ENCODE measurements at regions not wholly inside any gene's neighbourhood (a gene's known extent, or its start where the extent isn't known, plus 50 kb on each side); places are given as distances from the start of the nearest gene placed in this dataset.

DNA sequence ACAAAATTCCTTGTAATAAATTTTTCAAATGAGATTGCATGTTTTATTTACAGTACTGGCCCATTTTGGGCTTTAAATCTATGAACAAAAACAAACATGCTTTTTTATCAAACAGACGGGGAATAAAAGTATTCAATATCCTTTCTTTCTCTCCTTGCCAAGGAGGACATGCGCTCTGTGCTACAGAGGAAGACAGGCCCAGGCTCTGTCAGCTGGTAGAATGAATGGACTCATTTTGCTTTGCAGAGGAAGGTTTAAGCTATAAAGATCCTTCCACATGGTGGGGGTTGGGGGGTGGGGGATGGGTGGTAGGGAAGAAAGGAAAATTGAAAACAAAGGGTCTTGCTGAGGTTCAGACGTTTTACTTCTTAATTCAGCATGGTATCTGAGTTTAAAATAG is 575.6 kb downstream of the INSC start:
- Mint-ChIP-seq H3K27me3 (ENCODE audit: low read depth in 2 of 2) (no peaks in the 10 kb centered on the region), H3K4me1 (no peaks in the 10 kb centered on the region)

DNA sequence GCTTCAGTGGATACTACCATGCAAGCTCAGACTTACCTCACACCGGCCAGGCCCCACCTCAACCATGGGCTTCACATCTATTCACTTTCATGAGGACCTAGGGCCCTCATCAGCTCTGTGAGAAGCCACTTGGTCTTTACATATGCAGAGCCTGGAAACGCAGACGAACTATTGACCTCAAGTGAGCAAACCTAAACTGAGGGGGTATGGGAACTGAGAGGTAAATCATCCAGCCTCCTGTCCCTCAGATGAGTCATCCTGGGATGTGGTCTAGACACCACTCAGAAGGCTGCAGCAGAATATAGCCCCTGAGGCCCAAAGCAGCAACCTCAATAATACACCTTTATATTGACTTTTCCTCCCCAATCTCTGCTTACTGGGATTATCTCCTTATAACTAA is 578.0 kb downstream of the INSC start:
- Mint-ChIP-seq H3K9me3 (peaks cover 0 to 2% of the 10 kb centered on the region in 2 donors), H3K27ac (no peak overlapping the region), H3K36me3 (no peaks in the 10 kb centered on the region), H3K4me1 (no peaks in the 10 kb centered on the region), H3K4me3 (no peak overlapping the region), H3K27me3 (ENCODE audit: low read depth in 2 of 2) (no peaks in the 10 kb centered on the region)
- no peak overlapping the region for H3K4me3 ChIP-seq (ENCODE audit: low read length)
- H3K4me1 ChIP-seq (ENCODE audit: control insufficient read depth, insufficient read depth, low read length), result no peaks in the 10 kb centered on the region
- H3K9me3 ChIP-seq (ENCODE audit: control insufficient read depth, insufficient read depth, low read length), result no peaks in the 10 kb centered on the region
- DNase-seq (no peak), ATAC-seq (no peak)
- H3K27me3 ChIP-seq (ENCODE audit: control insufficient read depth, insufficient read depth, low read length), result no peaks in the 10 kb centered on the region
- TF ChIP-seq, protein P1, sequence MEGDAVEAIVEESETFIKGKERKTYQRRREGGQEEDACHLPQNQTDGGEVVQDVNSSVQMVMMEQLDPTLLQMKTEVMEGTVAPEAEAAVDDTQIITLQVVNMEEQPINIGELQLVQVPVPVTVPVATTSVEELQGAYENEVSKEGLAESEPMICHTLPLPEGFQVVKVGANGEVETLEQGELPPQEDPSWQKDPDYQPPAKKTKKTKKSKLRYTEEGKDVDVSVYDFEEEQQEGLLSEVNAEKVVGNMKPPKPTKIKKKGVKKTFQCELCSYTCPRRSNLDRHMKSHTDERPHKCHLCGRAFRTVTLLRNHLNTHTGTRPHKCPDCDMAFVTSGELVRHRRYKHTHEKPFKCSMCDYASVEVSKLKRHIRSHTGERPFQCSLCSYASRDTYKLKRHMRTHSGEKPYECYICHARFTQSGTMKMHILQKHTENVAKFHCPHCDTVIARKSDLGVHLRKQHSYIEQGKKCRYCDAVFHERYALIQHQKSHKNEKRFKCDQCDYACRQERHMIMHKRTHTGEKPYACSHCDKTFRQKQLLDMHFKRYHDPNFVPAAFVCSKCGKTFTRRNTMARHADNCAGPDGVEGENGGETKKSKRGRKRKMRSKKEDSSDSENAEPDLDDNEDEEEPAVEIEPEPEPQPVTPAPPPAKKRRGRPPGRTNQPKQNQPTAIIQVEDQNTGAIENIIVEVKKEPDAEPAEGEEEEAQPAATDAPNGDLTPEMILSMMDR (IDR thresholded peaks at IDR 0.05), result no peak
- H3K27ac ChIP-seq (ENCODE audit: low read length), result no peak overlapping the region
- H3K36me3 ChIP-seq (ENCODE audit: control insufficient read depth, insufficient read depth, low read length), result no peaks in the 10 kb centered on the region
- 78% methylated on average over 3 of the region's 3 CpGs for WGBS (ENCODE audit: insufficient coverage)
- intact Hi-C loops (cut with micrococcal nuclease), result no loop called here

More for the DNA sequence above, 575.6 kb downstream of the INSC start:
- H3K9me3 Mint-ChIP-seq, result peaks cover 0 to 5% of the 10 kb centered on the region in 2 donors
- intact Hi-C loops (cut with micrococcal nuclease), result no loop called here
- no peaks in the 10 kb centered on the region for H3K36me3 Mint-ChIP-seq
- H3K4me1 ChIP-seq (ENCODE audit: control insufficient read depth, insufficient read depth, low read length), result no peaks in the 10 kb centered on the region
- no peak overlapping the region for H3K4me3 ChIP-seq (ENCODE audit: low read length)
- TF ChIP-seq, protein P1 (IDR thresholded peaks at IDR 0.05), result no peak
- ATAC-seq (no peak), DNase-seq (no peak)
- H3K9me3 ChIP-seq (ENCODE audit: control insufficient read depth, insufficient read depth, low read length), result no peaks in the 10 kb centered on the region
- no peaks in the 10 kb centered on the region for H3K36me3 ChIP-seq (ENCODE audit: control insufficient read depth, insufficient read depth, low read length)
- no peak overlapping the region for H3K27ac ChIP-seq (ENCODE audit: low read length)
- 90% methylated on average over 2 of the region's 3 CpGs for WGBS (ENCODE audit: insufficient coverage)
- H3K27me3 ChIP-seq (ENCODE audit: control insufficient read depth, insufficient read depth, low read length), result no peaks in the 10 kb centered on the region
- no peak overlapping the region for H3K4me3 Mint-ChIP-seq
- no peak overlapping the region for H3K27ac Mint-ChIP-seq

- no peak overlapping the region for H3K4me3 ChIP-seq (ENCODE audit: low read length)
- 51% methylated on average over 3 of the region's 3 CpGs for WGBS (ENCODE audit: insufficient coverage)
- intact Hi-C loops (cut with micrococcal nuclease), result no loop called here
Measured at GRCh38 chr11:15695096-15695721, 580.5 kb downstream of the INSC start.

More at GRCh38 chr11:15695096-15695721, 580.5 kb downstream of the INSC start:
- H3K36me3 ChIP-seq (ENCODE audit: control insufficient read depth, insufficient read depth, low read length), result no peaks in the 10 kb centered on the region
- H3K27me3 ChIP-seq (ENCODE audit: control insufficient read depth, insufficient read depth, low read length), result no peaks in the 10 kb centered on the region
- H3K9me3 ChIP-seq (ENCODE audit: control insufficient read depth, insufficient read depth, low read length), result no peaks in the 10 kb centered on the region
- Mint-ChIP-seq H3K9me3 (peaks cover 0 to 5% of the 10 kb centered on the region in 2 donors), H3K36me3 (no peaks in the 10 kb centered on the region), H3K4me1 (no peaks in the 10 kb centered on the region), H3K27ac (no peak overlapping the region), H3K27me3 (ENCODE audit: low read depth in 2 of 2) (no peaks in the 10 kb centered on the region), H3K4me3 (no peak overlapping the region)
- no peak overlapping the region for H3K27ac ChIP-seq (ENCODE audit: low read length)
- H3K4me1 ChIP-seq (ENCODE audit: control insufficient read depth, insufficient read depth, low read length), result no peaks in the 10 kb centered on the region
- ATAC-seq (no peak), DNase-seq (no peak)
- TF ChIP-seq, protein P1 (IDR thresholded peaks at IDR 0.05), result no peak

All from natural killer cell (primary cell).